ENCODE measurements at regions not wholly inside any gene's neighbourhood (a gene's known extent, or its start where the extent isn't known, plus 50 kb on each side); places are given as distances from the start of the nearest gene placed in this dataset.

GRCh38 chr18:72444798-72445155, 99.4 kb downstream of the CBLN2 start:
- no peak overlapping the region for H3K27ac ChIP-seq (ENCODE audit: low read length)
- intact Hi-C loops (cut with micrococcal nuclease; ENCODE audit: unreplicated experiment) = no loop called here
- no peaks in the 10 kb centered on the region for H3K9me3 ChIP-seq (ENCODE audit: control insufficient read depth, insufficient read depth, low read depth, low read length)
- H3K36me3 ChIP-seq (ENCODE audit: control insufficient read depth, insufficient read depth, low read length) = no peaks in the 10 kb centered on the region
- no peak for DNase-seq (ENCODE audit: low read depth, low spot score)
- BruUV-seq (replicated peaks) = no TSS peak
- H3K4me3 ChIP-seq (ENCODE audit: low read depth in 2 of 2, low read length in 2 of 2) = no peak overlapping the region
- TF ChIP-seq SIN3A (IDR thresholded peaks at IDR 0.05; ENCODE audit: borderline replicate concordance, insufficient read depth, low read depth, low read length) (no peak), REST (IDR thresholded peaks at IDR 0.05; ENCODE audit: insufficient read depth in 1 of 2, low read depth in 2 of 2, low read length in 1 of 2) (no peak), TCF7L2 (IDR thresholded peaks at IDR 0.05; ENCODE audit: low read depth, low read length) (no peak), CTCF (IDR thresholded peaks at IDR 0.05) (no peak), POLR2AphosphoS5 (IDR thresholded peaks at IDR 0.05; ENCODE audit: low read depth, low read length) (no peak)
- H3K4me1 ChIP-seq (ENCODE audit: control insufficient read depth, insufficient read depth, low read length) = no peaks in the 10 kb centered on the region
- CTCF ChIA-PET = no interaction called here
- POLR2A ChIA-PET = no interaction called here
- in situ Hi-C loops (cut with HindIII; ENCODE audit: low pct_unique_long_range_greater_than_20kb, low sequenced_read_pairs) = no loop called here
- H3K27me3 ChIP-seq (ENCODE audit: control insufficient read depth, insufficient read depth, low read length) = no peaks in the 10 kb centered on the region
- no peak for ATAC-seq

GRCh38 chr18:72444111-72444797, 99.9 kb downstream of the CBLN2 start:
- Histone ChIP-seq H3K4me1 (ENCODE audit: control insufficient read depth, insufficient read depth, low read length) (no peaks in the 10 kb centered on the region), H3K4me3 (ENCODE audit: low read depth in 2 of 2, low read length in 2 of 2) (no peak overlapping the region), H3K27ac (ENCODE audit: low read length) (no peak overlapping the region), H3K36me3 (ENCODE audit: control insufficient read depth, insufficient read depth, low read length) (no peaks in the 10 kb centered on the region), H3K27me3 (ENCODE audit: control insufficient read depth, insufficient read depth, low read length) (no peaks in the 10 kb centered on the region), H3K9me3 (ENCODE audit: control insufficient read depth, insufficient read depth, low read depth, low read length) (no peaks in the 10 kb centered on the region)
- no TSS peak for BruUV-seq (replicated peaks)
- POLR2A ChIA-PET = no interaction called here
- CTCF ChIA-PET = no interaction called here
- intact Hi-C loops (cut with micrococcal nuclease; ENCODE audit: unreplicated experiment) = no loop called here
- in situ Hi-C loops (cut with HindIII; ENCODE audit: low pct_unique_long_range_greater_than_20kb, low sequenced_read_pairs) = no loop called here
- ATAC-seq = no peak
- DNase-seq (ENCODE audit: low read depth, low spot score) = no peak
- TF ChIP-seq TCF7L2 (IDR thresholded peaks at IDR 0.05; ENCODE audit: low read depth, low read length) = no peak
- no peak for TF ChIP-seq POLR2AphosphoS5 (IDR thresholded peaks at IDR 0.05; ENCODE audit: low read depth, low read length)
- TF ChIP-seq CTCF (IDR thresholded peaks at IDR 0.05) = no peak
- no peak for TF ChIP-seq SIN3A (IDR thresholded peaks at IDR 0.05; ENCODE audit: borderline replicate concordance, insufficient read depth, low read depth, low read length)
- no peak for TF ChIP-seq REST (IDR thresholded peaks at IDR 0.05; ENCODE audit: insufficient read depth in 1 of 2, low read depth in 2 of 2, low read length in 1 of 2)
